ENCODE measurements at regions not wholly inside any gene's neighbourhood (a gene's known extent, or its start where the extent isn't known, plus 50 kb on each side); places are given as distances from the start of the nearest gene placed in this dataset.

DNA sequence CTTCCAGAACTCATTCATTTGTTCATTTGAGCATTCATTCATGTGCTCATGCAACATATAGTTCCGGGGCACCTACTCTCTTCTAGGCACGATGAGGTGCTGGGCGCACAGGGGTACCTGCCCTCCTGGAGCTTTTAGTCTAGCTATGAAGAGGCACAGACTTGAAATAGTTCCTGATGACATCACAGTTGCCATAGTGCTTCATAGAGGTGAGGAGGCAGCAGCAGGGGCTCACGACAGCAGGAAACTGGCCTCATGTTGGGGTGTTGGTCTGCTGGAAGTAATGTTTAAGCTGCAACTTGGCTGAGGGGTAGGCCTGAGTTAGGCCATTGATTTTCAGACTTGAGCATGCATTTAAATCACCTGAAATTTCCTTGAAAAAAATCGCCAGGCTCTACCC lies 195.5 kb downstream of the PHETA1 start:
- Histone ChIP-seq H3K9me3 (ENCODE audit: low read depth, low read length) (no peaks in the 10 kb centered on the region), H4K20me1 (ENCODE audit: insufficient read depth, low read length) (no peaks in the 10 kb centered on the region), H3K36me3 (ENCODE audit: insufficient read depth, low read length) (no peaks in the 10 kb centered on the region), H3K79me2 (ENCODE audit: insufficient read depth, low read length) (no peaks in the 10 kb centered on the region), H3K4me2 (ENCODE audit: insufficient read depth, low read length) (no peak overlapping the region), H3K27ac (ENCODE audit: low read depth, low read length) (no peak overlapping the region), H3K4me1 (ENCODE audit: insufficient read depth, low read length) (no peaks in the 10 kb centered on the region), H3K4me3 (ENCODE audit: insufficient read depth, low read length) (no peak overlapping the region), H2AFZ (ENCODE audit: low read length) (no peak overlapping the region), H3K27me3 (ENCODE audit: insufficient read depth, low read length) (peaks cover 11% of the 10 kb centered on the region)
- no peak for DNase-seq (ENCODE audit: insufficient read length, low spot score, missing footprints)
- TF ChIP-seq, protein P1, sequence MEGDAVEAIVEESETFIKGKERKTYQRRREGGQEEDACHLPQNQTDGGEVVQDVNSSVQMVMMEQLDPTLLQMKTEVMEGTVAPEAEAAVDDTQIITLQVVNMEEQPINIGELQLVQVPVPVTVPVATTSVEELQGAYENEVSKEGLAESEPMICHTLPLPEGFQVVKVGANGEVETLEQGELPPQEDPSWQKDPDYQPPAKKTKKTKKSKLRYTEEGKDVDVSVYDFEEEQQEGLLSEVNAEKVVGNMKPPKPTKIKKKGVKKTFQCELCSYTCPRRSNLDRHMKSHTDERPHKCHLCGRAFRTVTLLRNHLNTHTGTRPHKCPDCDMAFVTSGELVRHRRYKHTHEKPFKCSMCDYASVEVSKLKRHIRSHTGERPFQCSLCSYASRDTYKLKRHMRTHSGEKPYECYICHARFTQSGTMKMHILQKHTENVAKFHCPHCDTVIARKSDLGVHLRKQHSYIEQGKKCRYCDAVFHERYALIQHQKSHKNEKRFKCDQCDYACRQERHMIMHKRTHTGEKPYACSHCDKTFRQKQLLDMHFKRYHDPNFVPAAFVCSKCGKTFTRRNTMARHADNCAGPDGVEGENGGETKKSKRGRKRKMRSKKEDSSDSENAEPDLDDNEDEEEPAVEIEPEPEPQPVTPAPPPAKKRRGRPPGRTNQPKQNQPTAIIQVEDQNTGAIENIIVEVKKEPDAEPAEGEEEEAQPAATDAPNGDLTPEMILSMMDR (IDR thresholded peaks at IDR 0.05; ENCODE audit: extremely low read depth, low read depth, low read length), result no peak

DNA sequence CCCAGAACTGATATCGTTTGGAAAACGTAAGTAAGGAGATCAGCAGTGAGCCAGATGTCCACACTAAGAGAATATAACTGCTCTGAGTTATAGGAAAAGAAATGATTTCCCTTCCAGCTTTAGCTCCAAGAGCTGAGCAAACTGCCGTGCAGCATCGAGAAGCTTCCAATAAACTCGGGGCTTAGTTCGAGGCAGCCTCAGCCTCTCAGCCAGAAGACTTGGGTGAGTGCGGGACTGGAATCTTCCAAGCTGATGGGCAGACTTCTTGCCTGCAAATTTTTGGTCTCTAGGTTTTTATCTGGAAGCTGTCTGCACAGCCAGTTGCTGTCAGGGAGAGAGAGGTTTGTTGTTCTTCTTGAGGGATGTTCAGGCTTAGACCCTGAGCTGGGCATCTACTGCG lies 196.1 kb downstream of the PHETA1 start:
- Histone ChIP-seq H3K9me3 (ENCODE audit: low read depth, low read length) (no peaks in the 10 kb centered on the region), H3K79me2 (ENCODE audit: insufficient read depth, low read length) (no peaks in the 10 kb centered on the region), H3K4me2 (ENCODE audit: insufficient read depth, low read length) (no peak overlapping the region), H3K4me1 (ENCODE audit: insufficient read depth, low read length) (no peaks in the 10 kb centered on the region), H3K4me3 (ENCODE audit: insufficient read depth, low read length) (no peak overlapping the region), H3K36me3 (ENCODE audit: insufficient read depth, low read length) (no peaks in the 10 kb centered on the region), H4K20me1 (ENCODE audit: insufficient read depth, low read length) (no peaks in the 10 kb centered on the region), H3K27ac (ENCODE audit: low read depth, low read length) (no peak overlapping the region), H3K27me3 (ENCODE audit: insufficient read depth, low read length) (peaks cover 11% of the 10 kb centered on the region), H2AFZ (ENCODE audit: low read length) (no peak overlapping the region)
- TF ChIP-seq, protein P1 (IDR thresholded peaks at IDR 0.05; ENCODE audit: extremely low read depth, low read depth, low read length), result no peak
- no peak for DNase-seq (ENCODE audit: insufficient read length, low spot score, missing footprints)

DNA sequence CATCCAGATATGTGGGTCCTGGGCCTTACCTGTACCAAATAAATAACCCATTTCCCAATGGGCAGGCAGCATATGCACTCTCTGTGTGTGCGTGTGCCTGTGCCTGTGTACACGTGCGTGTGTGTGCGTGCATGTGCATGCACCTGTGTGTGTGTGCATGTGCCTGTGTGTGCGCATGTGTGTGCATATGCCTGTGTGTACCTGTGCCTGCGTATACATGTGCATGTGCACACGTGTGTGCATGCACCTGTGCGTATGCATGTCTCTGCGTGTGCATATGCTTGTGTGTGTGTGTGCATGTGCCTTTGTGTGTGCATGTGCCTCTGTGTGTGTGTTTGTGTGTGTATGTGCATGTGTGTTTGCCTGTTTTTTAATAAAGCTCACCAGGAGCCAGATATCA lies 197.1 kb downstream of the PHETA1 start:
- Histone ChIP-seq H3K36me3 (ENCODE audit: insufficient read depth, low read length) (no peaks in the 10 kb centered on the region), H4K20me1 (ENCODE audit: insufficient read depth, low read length) (no peaks in the 10 kb centered on the region), H2AFZ (ENCODE audit: low read length) (no peak overlapping the region), H3K4me1 (ENCODE audit: insufficient read depth, low read length) (no peaks in the 10 kb centered on the region), H3K9me3 (ENCODE audit: low read depth, low read length) (no peaks in the 10 kb centered on the region), H3K79me2 (ENCODE audit: insufficient read depth, low read length) (no peaks in the 10 kb centered on the region), H3K27ac (ENCODE audit: low read depth, low read length) (no peak overlapping the region), H3K4me2 (ENCODE audit: insufficient read depth, low read length) (no peak overlapping the region), H3K27me3 (ENCODE audit: insufficient read depth, low read length) (peaks cover 11% of the 10 kb centered on the region), H3K4me3 (ENCODE audit: insufficient read depth, low read length) (no peak overlapping the region)
- no peak for DNase-seq (ENCODE audit: insufficient read length, low spot score, missing footprints)
- TF ChIP-seq, protein P1 (IDR thresholded peaks at IDR 0.05; ENCODE audit: extremely low read depth, low read depth, low read length), result no peak

DNA sequence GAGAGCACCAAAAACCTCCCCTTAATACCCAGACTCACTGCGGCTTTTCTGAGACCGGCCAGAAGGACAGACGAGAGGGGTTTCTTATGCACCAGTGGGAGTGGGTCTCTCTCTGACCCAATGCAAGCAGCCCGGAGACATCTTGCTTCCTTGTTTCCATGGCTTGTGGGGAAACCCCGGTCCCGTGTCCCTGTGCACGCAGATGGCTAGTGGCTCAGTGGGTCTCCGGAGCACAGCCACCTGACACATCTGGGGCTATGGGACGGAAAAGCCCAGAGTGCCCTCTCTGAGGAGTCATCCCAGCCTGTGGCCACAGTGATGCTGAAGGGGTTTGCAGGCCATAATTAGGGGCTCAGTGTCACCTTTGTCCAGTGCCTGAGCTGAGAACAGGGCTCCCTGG lies 197.6 kb downstream of the PHETA1 start:
- Histone ChIP-seq H3K27ac (ENCODE audit: low read depth, low read length) (no peak overlapping the region), H3K4me1 (ENCODE audit: insufficient read depth, low read length) (no peaks in the 10 kb centered on the region), H3K36me3 (ENCODE audit: insufficient read depth, low read length) (no peaks in the 10 kb centered on the region), H2AFZ (ENCODE audit: low read length) (no peak overlapping the region), H3K79me2 (ENCODE audit: insufficient read depth, low read length) (no peaks in the 10 kb centered on the region), H3K9me3 (ENCODE audit: low read depth, low read length) (no peaks in the 10 kb centered on the region), H3K27me3 (ENCODE audit: insufficient read depth, low read length) (peaks cover 11% of the 10 kb centered on the region), H3K4me2 (ENCODE audit: insufficient read depth, low read length) (no peak overlapping the region), H4K20me1 (ENCODE audit: insufficient read depth, low read length) (no peaks in the 10 kb centered on the region), H3K4me3 (ENCODE audit: insufficient read depth, low read length) (no peak overlapping the region)
- DNase-seq (ENCODE audit: insufficient read length, low spot score, missing footprints), result no peak
- TF ChIP-seq, protein P1 (IDR thresholded peaks at IDR 0.05; ENCODE audit: extremely low read depth, low read depth, low read length), result no peak
